LNCAP (cell line): ENCODE measurements at regions not wholly inside any gene's neighbourhood (a gene's known extent, or its start where the extent isn't known, plus 50 kb on each side); places are given as distances from the start of the nearest gene placed in this dataset.

Experiments
- TF ChIP-seq, protein P1 (sequence below): fragments of 450-650 bp; IDR thresholded peaks from 2 replicates; pipeline ENCODE4 v1.5.1; 2017; ENCODE audit warnings: mild to moderate bottlenecking

DNA sequence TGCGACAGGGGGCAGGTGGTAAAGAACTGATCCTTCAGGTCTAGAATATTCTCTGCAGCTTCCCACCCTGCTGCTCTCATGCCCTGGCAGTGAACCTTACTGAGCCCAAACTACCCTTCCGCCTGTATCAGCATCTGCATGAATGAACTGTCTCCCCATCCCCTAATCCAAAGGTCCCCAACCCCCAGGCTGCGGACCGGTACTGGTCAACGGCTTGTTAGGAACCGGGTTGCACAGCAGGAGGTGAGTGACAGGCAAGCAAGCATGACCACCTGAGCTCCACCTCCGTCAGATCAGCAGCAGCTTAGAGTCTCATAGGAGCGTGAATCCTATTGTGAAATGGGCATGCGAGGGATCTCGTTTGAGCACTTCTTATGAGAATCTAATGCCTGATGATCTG, 58.2 kb upstream of the LMO1 start:
- TF ChIP-seq, protein P1, sequence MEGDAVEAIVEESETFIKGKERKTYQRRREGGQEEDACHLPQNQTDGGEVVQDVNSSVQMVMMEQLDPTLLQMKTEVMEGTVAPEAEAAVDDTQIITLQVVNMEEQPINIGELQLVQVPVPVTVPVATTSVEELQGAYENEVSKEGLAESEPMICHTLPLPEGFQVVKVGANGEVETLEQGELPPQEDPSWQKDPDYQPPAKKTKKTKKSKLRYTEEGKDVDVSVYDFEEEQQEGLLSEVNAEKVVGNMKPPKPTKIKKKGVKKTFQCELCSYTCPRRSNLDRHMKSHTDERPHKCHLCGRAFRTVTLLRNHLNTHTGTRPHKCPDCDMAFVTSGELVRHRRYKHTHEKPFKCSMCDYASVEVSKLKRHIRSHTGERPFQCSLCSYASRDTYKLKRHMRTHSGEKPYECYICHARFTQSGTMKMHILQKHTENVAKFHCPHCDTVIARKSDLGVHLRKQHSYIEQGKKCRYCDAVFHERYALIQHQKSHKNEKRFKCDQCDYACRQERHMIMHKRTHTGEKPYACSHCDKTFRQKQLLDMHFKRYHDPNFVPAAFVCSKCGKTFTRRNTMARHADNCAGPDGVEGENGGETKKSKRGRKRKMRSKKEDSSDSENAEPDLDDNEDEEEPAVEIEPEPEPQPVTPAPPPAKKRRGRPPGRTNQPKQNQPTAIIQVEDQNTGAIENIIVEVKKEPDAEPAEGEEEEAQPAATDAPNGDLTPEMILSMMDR = no peak

DNA sequence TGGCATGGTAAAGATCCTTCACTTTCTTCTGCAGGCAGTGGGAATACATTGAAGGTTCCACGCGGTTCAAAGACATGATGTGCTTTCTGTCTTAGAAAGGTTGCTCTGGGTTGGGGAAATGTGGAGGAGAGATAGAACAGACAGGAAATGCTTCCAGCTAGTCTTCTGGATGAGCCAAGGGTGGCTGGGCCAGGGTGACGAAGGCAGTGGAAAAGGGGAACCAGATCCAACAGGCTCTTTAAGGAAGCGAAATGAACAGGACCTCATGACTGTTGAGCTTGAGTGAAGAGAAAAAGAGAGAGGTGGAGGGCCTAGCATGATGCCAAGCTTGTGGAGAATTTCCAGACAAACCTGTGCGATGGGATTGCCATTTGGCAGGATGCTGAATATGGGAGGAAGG, 56.4 kb upstream of the LMO1 start:
- TF ChIP-seq, protein P1 = no peak

DNA sequence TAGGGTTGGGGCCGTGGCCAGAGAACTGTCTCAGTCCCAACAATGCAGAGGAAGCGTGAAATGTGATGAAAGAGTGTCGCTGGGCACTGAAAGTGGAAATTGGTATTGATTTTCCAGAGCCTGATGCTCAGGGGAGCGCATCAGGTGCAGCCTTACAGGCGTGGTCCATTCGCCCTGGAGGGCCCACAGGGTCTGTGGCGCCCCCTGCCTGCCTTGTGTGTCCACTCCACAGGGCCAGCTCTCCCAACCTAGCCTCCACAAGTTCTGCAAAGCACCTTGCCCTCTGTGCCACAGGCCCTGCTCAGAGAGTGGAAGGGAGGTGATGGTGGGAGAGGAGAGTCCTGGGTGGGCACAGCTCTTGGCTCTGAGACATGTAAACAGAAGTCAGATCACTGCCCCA, 54.9 kb upstream of the LMO1 start:
- TF ChIP-seq, protein P1 = no peak

DNA sequence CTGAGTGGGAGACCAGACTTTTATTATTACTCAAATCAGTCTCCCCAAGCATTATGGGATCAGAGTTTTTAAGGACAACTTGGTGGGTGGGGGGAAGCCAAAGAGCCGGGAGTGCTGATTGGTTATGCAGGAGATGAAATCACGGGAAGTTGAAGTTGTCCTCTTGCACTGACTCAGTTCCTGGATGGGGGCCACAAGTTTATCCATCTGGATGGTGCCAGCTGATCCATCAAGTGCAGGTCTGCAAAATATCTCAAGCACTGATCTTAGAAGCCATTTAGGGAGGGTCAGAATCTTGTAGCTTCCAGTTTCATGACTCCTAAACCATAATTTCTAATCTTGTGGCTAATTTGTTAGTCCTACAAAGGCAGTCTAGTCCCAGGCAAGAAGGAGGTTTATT, 53.5 kb upstream of the LMO1 start:
- TF ChIP-seq, protein P1 = no peak

DNA sequence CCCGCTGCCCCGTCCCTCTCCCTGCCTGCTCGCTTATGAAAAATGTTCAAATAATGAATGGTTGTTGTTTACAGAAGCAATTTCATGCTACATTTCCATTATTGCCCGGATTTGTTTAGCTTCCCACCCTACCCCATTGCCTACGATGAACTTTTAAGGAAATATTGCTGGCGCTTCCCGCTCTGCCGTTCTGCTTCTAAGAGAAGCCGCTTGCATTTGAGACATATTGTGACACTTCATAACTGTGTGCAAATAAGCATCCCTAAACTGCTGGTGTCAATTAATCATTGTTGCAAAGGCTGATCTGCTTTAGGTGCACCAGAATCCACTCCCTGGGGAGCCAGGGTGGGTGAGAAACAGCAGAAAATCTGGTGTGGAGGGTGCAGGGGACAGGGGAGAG, 52.3 kb upstream of the LMO1 start:
- TF ChIP-seq, protein P1 = no peak

DNA sequence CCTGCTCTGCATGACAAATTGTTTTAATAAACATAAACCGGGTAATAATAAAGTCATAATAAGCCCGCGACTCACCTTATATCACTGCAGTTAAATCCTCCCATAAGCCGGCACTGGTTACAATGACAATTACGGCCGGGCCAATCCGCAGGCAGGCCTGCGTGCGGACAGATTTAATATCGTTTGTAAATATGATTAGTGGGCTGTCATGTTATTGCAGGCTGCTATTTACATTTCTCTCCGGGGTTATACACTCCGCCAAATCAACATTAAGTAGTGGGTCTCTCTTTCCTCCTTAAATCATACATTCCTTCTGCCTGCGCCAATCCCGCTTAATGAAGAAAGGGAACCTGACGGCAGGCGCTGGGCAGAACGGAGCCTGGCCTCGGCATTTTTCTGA, 51.8 kb upstream of the LMO1 start:
- TF ChIP-seq, protein P1 = no peak

DNA sequence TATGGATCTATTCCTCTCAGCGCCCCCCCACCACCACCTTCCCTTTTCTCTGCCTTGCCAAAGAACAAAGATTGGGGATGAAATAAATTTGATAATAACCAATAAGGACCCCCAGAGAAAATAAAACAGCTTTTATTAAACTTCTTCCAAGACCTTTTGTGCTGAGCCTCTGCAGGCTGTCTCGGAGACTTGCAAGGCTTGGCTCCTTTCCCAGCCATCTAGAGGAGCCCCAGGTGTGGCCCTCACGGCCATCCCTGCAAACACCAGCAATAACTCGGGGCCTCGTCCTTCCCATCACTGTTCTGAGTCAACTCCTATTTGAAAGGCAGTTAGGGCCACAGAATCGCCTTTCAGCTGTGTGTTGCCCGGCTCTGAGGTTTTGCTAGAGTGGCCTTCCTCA, 51.2 kb upstream of the LMO1 start:
- TF ChIP-seq, protein P1 = no peak

DNA sequence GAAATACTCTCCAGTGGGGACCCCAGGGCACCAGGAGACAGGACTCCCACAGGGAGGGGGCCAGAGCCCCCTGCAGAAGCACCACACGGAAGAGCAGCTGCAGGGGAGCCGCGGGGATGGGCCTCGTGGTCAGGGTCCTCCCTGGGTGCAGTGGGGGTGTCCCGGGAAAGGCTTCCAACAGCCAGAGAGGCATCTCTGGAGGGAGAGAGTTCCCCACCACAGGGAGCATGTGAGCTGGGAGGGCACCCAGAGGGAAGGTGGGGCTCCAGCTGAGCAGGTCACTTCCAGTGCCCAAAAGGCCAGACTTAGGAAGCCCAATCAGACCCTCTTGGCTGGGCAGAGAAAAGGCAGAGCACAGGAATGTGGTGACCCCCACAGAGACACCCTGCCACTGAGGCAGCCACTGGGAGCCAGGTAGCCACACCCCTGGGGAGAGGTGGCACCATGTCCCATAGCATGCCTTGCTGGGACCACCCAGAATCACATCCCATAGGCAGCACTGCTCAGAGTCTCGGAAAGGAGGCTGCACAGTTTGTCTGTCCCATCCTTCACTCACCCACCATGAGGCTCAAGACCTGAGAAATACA, 49.9 kb upstream of the LMO1 start:
- TF ChIP-seq, protein P1 = no peak
